ENCODE measurements at regions not wholly inside any gene's neighbourhood (a gene's known extent, or its start where the extent isn't known, plus 50 kb on each side); places are given as distances from the start of the nearest gene placed in this dataset.
A peak's percentile ranks its signal among the peaks of the same experiment; 100 is the strongest.

- Histone ChIP-seq H3K27me3 (ENCODE audit: insufficient read depth in 3 of 3, low read length in 2 of 3) (peaks cover 0 to 32% (median 0%) of the 10 kb centered on the region in 3 donors), H3K9me3 (no peaks in the 10 kb centered on the region), H3K27ac (no peak overlapping the region), H3K4me3 (peak overlapping the region; percentile 55), H3K4me1 (peaks cover 6% of the 10 kb centered on the region), H3K36me3 (ENCODE audit: insufficient read depth in 1 of 2, low read depth in 1 of 2) (no peaks in the 10 kb centered on the region)
- DNase-seq = peak; percentile 68 to 78
- peak; percentile 76 to 91 (median 82) for ATAC-seq
- 3 to 13% (median 4%) methylated on average over 21 to 31 of the region's 31 CpGs for WGBS, 3 donors
- intact Hi-C loops (cut with DNase I) = loop anchor here (2.0 to 10.0 kb wide), 3 partner anchors 121 to 459 kb away; partner anchors contain the start of gene PJA1 (in 1 of the 2)
- TF ChIP-seq CTCF (IDR thresholded peaks at IDR 0.05) = peak; percentile 79
Observed at GRCh38 chrX:69285881-69286564, 120.8 kb upstream of the PJA1 start.

- ATAC-seq (peak in 1 of 4 donors; percentile 47), DNase-seq (peak; percentile 40 to 66)
- H3K27ac ChIP-seq = no peak overlapping the region
- peaks cover 6% of the 10 kb centered on the region for H3K4me1 ChIP-seq
- H3K4me3 ChIP-seq = peak overlapping the region; percentile 55
- intact Hi-C loops (cut with DNase I) = loop anchor here (2.0 to 10.0 kb wide), 3 partner anchors 121 to 459 kb away; partner anchors contain the start of gene PJA1 (in 1 of the 2)
- H3K36me3 ChIP-seq (ENCODE audit: insufficient read depth in 1 of 2, low read depth in 1 of 2) = no peaks in the 10 kb centered on the region
- peaks cover 0 to 28% (median 0%) of the 10 kb centered on the region in 3 donors for H3K27me3 ChIP-seq (ENCODE audit: insufficient read depth in 3 of 3, low read length in 2 of 3)
- H3K9me3 ChIP-seq = no peaks in the 10 kb centered on the region
- WGBS, 3 donors = 39 to 43% (median 43%) methylated on average over 10 of the region's 10 CpGs
- no peak for TF ChIP-seq CTCF (IDR thresholded peaks at IDR 0.05)
Observed at GRCh38 chrX:69285401-69285877, 120.2 kb upstream of the PJA1 start.

GRCh38 chrX:69284491-69284890 lies 119.2 kb upstream of the PJA1 start:
- Histone ChIP-seq H3K27ac (no peak overlapping the region), H3K9me3 (no peaks in the 10 kb centered on the region), H3K4me3 (no peak overlapping the region), H3K36me3 (ENCODE audit: insufficient read depth in 1 of 2, low read depth in 1 of 2) (no peaks in the 10 kb centered on the region), H3K27me3 (ENCODE audit: insufficient read depth in 3 of 3, low read length in 2 of 3) (peaks cover 0 to 24% (median 0%) of the 10 kb centered on the region in 3 donors), H3K4me1 (peaks cover 6% of the 10 kb centered on the region)
- TF ChIP-seq CTCF (IDR thresholded peaks at IDR 0.05) = no peak
- intact Hi-C loops (cut with DNase I) = loop anchor here (2.0 to 10.0 kb wide), 3 partner anchors 120 to 458 kb away; partner anchors contain the start of gene PJA1 (in 1 of the 2)
- DNase-seq = no peak
- WGBS, 3 donors = 82 to 96% (median 91%) methylated on average over 8 of the region's 8 CpGs
- ATAC-seq = no peak

GRCh38 chrX:69282893-69283690 lies 117.8 kb upstream of the PJA1 start:
- Histone ChIP-seq H3K27ac (no peak overlapping the region), H3K9me3 (no peaks in the 10 kb centered on the region), H3K36me3 (ENCODE audit: insufficient read depth in 1 of 2, low read depth in 1 of 2) (no peaks in the 10 kb centered on the region), H3K27me3 (ENCODE audit: insufficient read depth in 3 of 3, low read length in 2 of 3) (peaks cover 0 to 34% (median 0%) of the 10 kb centered on the region in 3 donors), H3K4me3 (no peak overlapping the region), H3K4me1 (peaks cover 6% of the 10 kb centered on the region)
- no peak for TF ChIP-seq CTCF (IDR thresholded peaks at IDR 0.05)
- intact Hi-C loops (cut with DNase I) = loop anchor here in 1 of 2 donors (10.0 kb wide), 2 partner anchors 118 to 188 kb away; partner anchors contain the start of gene PJA1
- ATAC-seq = no peak
- WGBS, 3 donors = 71 to 74% (median 71%) methylated on average over 6 to 10 of the region's 10 CpGs
- no peak for DNase-seq
